ENCODE measurements at regions not wholly inside any gene's neighbourhood (a gene's known extent, or its start where the extent isn't known, plus 50 kb on each side); places are given as distances from the start of the nearest gene placed in this dataset.

- peaks cover 3% of the 10 kb centered on the region; the same call in 1 of the 2 replicates for H3K27me3 ChIP-seq (ENCODE audit: control insufficient read depth, low read length)
These were observed 66.6 kb downstream of the RPL27A start for GRCh38 chr11:8749202-8749601.

DNA sequence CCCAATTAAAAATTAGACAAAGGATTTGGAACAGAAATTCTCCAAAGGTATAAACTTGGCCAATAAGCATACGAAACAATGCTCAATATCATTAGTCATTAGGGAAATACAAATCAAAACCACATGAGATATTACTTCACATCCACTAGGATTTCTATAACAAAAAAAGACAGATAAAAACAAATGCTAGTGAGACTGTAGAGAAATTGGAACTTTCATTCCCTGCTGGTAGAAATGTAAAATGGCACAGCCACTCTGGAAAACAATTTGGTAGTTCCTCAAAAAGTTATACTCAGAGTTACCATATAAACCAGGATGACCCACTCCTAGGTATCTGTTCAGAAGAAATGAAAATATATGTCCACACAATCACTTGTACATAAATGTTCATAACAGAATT is 71.6 kb downstream of the RPL27A start:
- peaks cover 2% of the 10 kb centered on the region; the same call in 1 of the 2 replicates for H3K27me3 ChIP-seq (ENCODE audit: control insufficient read depth, low read length)
- H4K20me1 ChIP-seq (ENCODE audit: control insufficient read depth, insufficient read depth, low read depth, low read length): no peaks in the 10 kb centered on the region
- no peaks in the 10 kb centered on the region for H3K9me3 ChIP-seq (ENCODE audit: control insufficient read depth, insufficient read depth, low read length)
- H3K4me2 ChIP-seq (ENCODE audit: low read length): no peak overlapping the region
- no peaks in the 10 kb centered on the region for H3K9me2 ChIP-seq (replicated peaks; ENCODE audit: control insufficient read depth, low read length)
- H3K4me3 ChIP-seq (ENCODE audit: low read length): no peak overlapping the region
- no peaks in the 10 kb centered on the region for H3K79me2 ChIP-seq (ENCODE audit: control insufficient read depth, low read length)
- H3K4me1 ChIP-seq (ENCODE audit: control insufficient read depth, low read length): no peaks in the 10 kb centered on the region
- TF ChIP-seq EZH2phosphoT487 (IDR thresholded peaks at IDR 0.05; ENCODE audit: borderline replicate concordance, low read length): no peak
- TF ChIP-seq CTCF (IDR thresholded peaks at IDR 0.05; ENCODE audit: low read depth, low read length, poor library complexity, severe bottlenecking): no peak
- no peaks in the 10 kb centered on the region for H3F3A ChIP-seq (ENCODE audit: control insufficient read depth, insufficient read depth)
- H3K27ac ChIP-seq (ENCODE audit: low read depth, low read length): no peak overlapping the region
- no peaks in the 10 kb centered on the region for H3K36me3 ChIP-seq (ENCODE audit: control insufficient read depth, low read length)

More at GRCh38 chr11:8749202-8749601, 66.6 kb downstream of the RPL27A start:
- H3K9me2 ChIP-seq (replicated peaks; ENCODE audit: control insufficient read depth, low read length): no peaks in the 10 kb centered on the region
- no peak overlapping the region for H3K4me3 ChIP-seq (ENCODE audit: low read length)
- H3F3A ChIP-seq (ENCODE audit: control insufficient read depth, insufficient read depth): no peaks in the 10 kb centered on the region
- TF ChIP-seq CTCF (IDR thresholded peaks at IDR 0.05; ENCODE audit: low read depth, low read length, poor library complexity, severe bottlenecking) (no peak), EZH2phosphoT487 (IDR thresholded peaks at IDR 0.05; ENCODE audit: borderline replicate concordance, low read length) (no peak)
- no peak overlapping the region for H3K27ac ChIP-seq (ENCODE audit: low read depth, low read length)
- H3K4me2 ChIP-seq (ENCODE audit: low read length): no peak overlapping the region
- no peaks in the 10 kb centered on the region for H3K9me3 ChIP-seq (ENCODE audit: control insufficient read depth, insufficient read depth, low read length)
- no peaks in the 10 kb centered on the region for H3K36me3 ChIP-seq (ENCODE audit: control insufficient read depth, low read length)
- H4K20me1 ChIP-seq (ENCODE audit: control insufficient read depth, insufficient read depth, low read depth, low read length): no peaks in the 10 kb centered on the region
- H3K79me2 ChIP-seq (ENCODE audit: control insufficient read depth, low read length): no peaks in the 10 kb centered on the region
- no peaks in the 10 kb centered on the region for H3K4me1 ChIP-seq (ENCODE audit: control insufficient read depth, low read length)

GRCh38 chr11:8756201-8756600 is 73.6 kb downstream of the RPL27A start:
- Histone ChIP-seq H3K27ac (ENCODE audit: low read depth, low read length) (no peak overlapping the region), H3K36me3 (ENCODE audit: control insufficient read depth, low read length) (no peaks in the 10 kb centered on the region), H3F3A (ENCODE audit: control insufficient read depth, insufficient read depth) (no peaks in the 10 kb centered on the region), H3K9me2 (replicated peaks; ENCODE audit: control insufficient read depth, low read length) (no peaks in the 10 kb centered on the region), H3K4me2 (ENCODE audit: low read length) (no peak overlapping the region), H3K4me1 (ENCODE audit: control insufficient read depth, low read length) (no peaks in the 10 kb centered on the region), H4K20me1 (ENCODE audit: control insufficient read depth, insufficient read depth, low read depth, low read length) (no peaks in the 10 kb centered on the region), H3K4me3 (ENCODE audit: low read length) (no peak overlapping the region), H3K79me2 (ENCODE audit: control insufficient read depth, low read length) (no peaks in the 10 kb centered on the region), H3K27me3 (ENCODE audit: control insufficient read depth, low read length) (peaks cover 14% of the 10 kb centered on the region), H3K9me3 (ENCODE audit: control insufficient read depth, insufficient read depth, low read length) (no peaks in the 10 kb centered on the region)
- no peak for TF ChIP-seq CTCF (IDR thresholded peaks at IDR 0.05; ENCODE audit: low read depth, low read length, poor library complexity, severe bottlenecking)
- no peak for TF ChIP-seq EZH2phosphoT487 (IDR thresholded peaks at IDR 0.05; ENCODE audit: borderline replicate concordance, low read length)
